VCaP (cell line): ENCODE measurements at regions not wholly inside any gene's neighbourhood (a gene's known extent, or its start where the extent isn't known, plus 50 kb on each side); places are given as distances from the start of the nearest gene placed in this dataset.

Experiments used
- H3K27ac ChIP-seq: fragments of 450-650 bp; 2 replicates; pipeline ENCODE4 v1.5.1; 2017
- CTCF ChIP-seq: fragments of 450-650 bp; conservative IDR thresholded peaks from 2 replicates; pipeline ENCODE4 v1.5.1; 2017; ENCODE audit warnings: mild to moderate bottlenecking, moderate library complexity

GRCh38 chr4:18318682-18319388 is 297.3 kb upstream of the LCORL start:
- no peak for TF ChIP-seq CTCF
- no peak overlapping the region for H3K27ac ChIP-seq

DNA sequence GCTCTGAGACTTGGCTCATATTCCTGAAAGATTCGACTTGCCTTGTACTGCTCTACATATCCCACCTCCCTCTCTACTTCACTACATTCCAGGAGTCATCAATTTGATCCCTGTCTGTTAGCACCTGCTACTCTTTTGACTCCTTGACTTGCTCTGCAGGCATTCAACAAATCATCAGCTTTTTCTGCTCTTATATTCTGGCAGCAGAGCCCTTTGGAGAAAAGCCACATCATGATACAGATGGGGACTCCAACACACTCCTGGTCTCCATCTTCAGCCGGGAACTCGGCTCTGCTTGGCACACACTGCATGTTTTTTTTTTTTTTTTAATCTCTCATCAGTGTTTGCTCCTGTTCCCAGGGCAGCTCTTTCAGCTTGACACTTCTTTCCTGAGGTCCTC is 293.2 kb upstream of the LCORL start:
- TF ChIP-seq CTCF, result no peak
- no peak overlapping the region for H3K27ac ChIP-seq

GRCh38 chr4:18297684-18298083 is 276.1 kb upstream of the LCORL start:
- no peak for TF ChIP-seq CTCF
- no peak overlapping the region for H3K27ac ChIP-seq

- TF ChIP-seq CTCF, result no peak
Observed at GRCh38 chr4:18296411-18296810, 274.9 kb upstream of the LCORL start.

GRCh38 chr4:18294846-18295245 is 273.3 kb upstream of the LCORL start:
- H3K27ac ChIP-seq, result no peak overlapping the region
- TF ChIP-seq CTCF, result no peak

More at GRCh38 chr4:18296411-18296810, 274.9 kb upstream of the LCORL start:
- no peak overlapping the region for H3K27ac ChIP-seq

DNA sequence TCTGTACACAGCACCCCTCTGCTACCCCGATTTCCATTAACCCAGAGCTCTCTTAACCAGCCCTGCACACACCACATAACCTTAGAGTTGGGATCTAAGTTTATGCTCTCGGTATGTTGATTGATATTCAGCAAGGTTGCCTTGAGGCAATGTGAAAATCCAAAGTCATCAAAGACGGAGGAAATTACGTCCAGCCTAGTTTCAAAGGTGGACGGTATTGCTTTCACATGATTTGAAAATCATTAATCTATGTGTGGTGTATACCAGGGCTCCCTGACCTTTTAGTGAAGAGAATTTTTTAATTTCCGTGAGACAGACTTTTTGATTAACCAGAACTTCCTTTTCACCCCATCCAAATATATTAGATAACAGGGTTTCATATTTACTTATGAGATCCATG is 272.5 kb upstream of the LCORL start:
- no peak for TF ChIP-seq CTCF

GRCh38 chr4:18292411-18292810 is 270.9 kb upstream of the LCORL start:
- no peak overlapping the region for H3K27ac ChIP-seq
- no peak for TF ChIP-seq CTCF

More for the DNA sequence above, 272.5 kb upstream of the LCORL start:
- no peak overlapping the region for H3K27ac ChIP-seq
